GM21367 (cell line): ENCODE measurements at regions not wholly inside any gene's neighbourhood (a gene's known extent, or its start where the extent isn't known, plus 50 kb on each side); places are given as distances from the start of the nearest gene placed in this dataset.
"Not testable (repeated sequence)": the region's sequence is repeated elsewhere in the genome, so short reads cannot be mapped to it uniquely, and the experiment has no call there.

Experiments used
- ATAC-seq: cut with Tn5 transposase; IDR thresholded peaks from one replicate; pipeline ENCODE4 v1.9.1; 2021; ENCODE audit not compliant: unreplicated experiment

GRCh38 chr10:33009244-33010131 is 51.5 kb upstream of the ITGB1 start:
- ATAC-seq, result no peak

- no peak for ATAC-seq
Measured at GRCh38 chr10:33008499-33009243, 50.6 kb upstream of the ITGB1 start.

- ATAC-seq, result not testable (repeated sequence)
Measured at GRCh38 chr10:33007731-33008381, 49.8 kb upstream of the ITGB1 start.
